Activated CD8-positive, alpha-beta T cell treated with anti-CD3 and anti-CD28 coated beads for 36 hours (primary cell): ENCODE measurements at regions not wholly inside any gene's neighbourhood (a gene's known extent, or its start where the extent isn't known, plus 50 kb on each side); places are given as distances from the start of the nearest gene placed in this dataset.

ENCODE experiments used
- ATAC-seq: fragments of 200-7000 bp; cut with Tn5 transposase; one replicate; pipeline ENCODE4 v1.10.0; 2021; ENCODE audit warnings: mild to moderate bottlenecking, moderate library complexity
- CTCF ChIA-PET: fragments of 350-600 bp; sonication (Branson Sonifier 250); formaldehyde crosslinking; loops from one replicate; lab custom pipeline; 2021; ENCODE audit warnings: antibody characterized with exemption; lab: Charles Lee
- POLR2A ChIA-PET: fragments of 350-600 bp; sonication (Branson Sonifier 250); formaldehyde crosslinking; loops from one replicate; lab custom pipeline; 2021; ENCODE audit warnings: antibody characterized with exemption; lab: Charles Lee
- DNase-seq: peaks from one replicate; pipeline ENCODE4 v3.0.0-alpha.2; 2020
- H3K27ac Mint-ChIP-seq: one replicate; pipeline ENCODE4 v1.8.0; 2021; ENCODE audit warnings: mild to moderate bottlenecking, mixed read lengths
- H3K27me3 Mint-ChIP-seq: one replicate; pipeline ENCODE4 v1.8.0; 2021; ENCODE audit warnings: mixed read lengths
- H3K36me3 Mint-ChIP-seq: one replicate; pipeline ENCODE4 v1.8.0; 2021; ENCODE audit warnings: low read depth, mixed read lengths
- H3K4me1 Mint-ChIP-seq: one replicate; pipeline ENCODE4 v1.8.0; 2021; ENCODE audit warnings: low read depth, mixed read lengths
- H3K4me3 Mint-ChIP-seq: one replicate; pipeline ENCODE4 v1.8.0; 2021; ENCODE audit warnings: mild to moderate bottlenecking, moderate library complexity, mixed read lengths
- H3K9me3 Mint-ChIP-seq: one replicate; pipeline ENCODE4 v1.8.0; 2021; ENCODE audit warnings: mixed read lengths
- intact Hi-C: fragments of 100-400 bp; cut with micrococcal nuclease; formaldehyde crosslinking; loops from one replicate; pipeline ENCODE4 v1.10.0; 2022
- TF ChIP-seq, protein P1 (sequence below): fragments of 200-600 bp; IDR thresholded peaks from one replicate; pipeline ENCODE4 v1.8.0; 2022; ENCODE audit warnings: antibody characterized with exemption, mild to moderate bottlenecking

DNA sequence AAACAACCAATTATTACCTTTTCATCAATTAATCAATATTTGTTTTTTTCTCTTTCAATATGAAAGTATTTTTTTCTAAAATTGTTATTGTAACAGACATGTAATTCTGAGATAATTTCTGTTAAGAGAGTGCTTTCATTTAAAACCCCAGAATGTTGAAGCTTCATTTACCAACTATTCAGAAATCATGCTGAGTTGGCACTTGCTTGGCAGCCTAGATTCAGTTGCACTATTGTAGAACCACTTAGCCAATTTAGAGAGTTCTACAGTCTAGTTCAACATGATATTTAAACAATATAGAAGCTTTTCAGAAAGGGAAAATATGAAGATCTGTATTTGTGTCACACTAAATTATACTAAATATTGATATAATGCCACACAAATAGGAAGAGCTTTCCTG lies 56.1 kb upstream of the NKAIN2 start:
- intact Hi-C loops = no loop called here
- Mint-ChIP-seq H3K36me3 (no peaks in the 10 kb centered on the region), H3K4me1 (no peaks in the 10 kb centered on the region), H3K27ac (no peak overlapping the region), H3K27me3 (no peaks in the 10 kb centered on the region), H3K4me3 (no peak overlapping the region), H3K9me3 (peaks cover 2% of the 10 kb centered on the region)
- ChIA-PET POLR2A (no interaction called here), CTCF (no interaction called here)
- TF ChIP-seq, protein P1, sequence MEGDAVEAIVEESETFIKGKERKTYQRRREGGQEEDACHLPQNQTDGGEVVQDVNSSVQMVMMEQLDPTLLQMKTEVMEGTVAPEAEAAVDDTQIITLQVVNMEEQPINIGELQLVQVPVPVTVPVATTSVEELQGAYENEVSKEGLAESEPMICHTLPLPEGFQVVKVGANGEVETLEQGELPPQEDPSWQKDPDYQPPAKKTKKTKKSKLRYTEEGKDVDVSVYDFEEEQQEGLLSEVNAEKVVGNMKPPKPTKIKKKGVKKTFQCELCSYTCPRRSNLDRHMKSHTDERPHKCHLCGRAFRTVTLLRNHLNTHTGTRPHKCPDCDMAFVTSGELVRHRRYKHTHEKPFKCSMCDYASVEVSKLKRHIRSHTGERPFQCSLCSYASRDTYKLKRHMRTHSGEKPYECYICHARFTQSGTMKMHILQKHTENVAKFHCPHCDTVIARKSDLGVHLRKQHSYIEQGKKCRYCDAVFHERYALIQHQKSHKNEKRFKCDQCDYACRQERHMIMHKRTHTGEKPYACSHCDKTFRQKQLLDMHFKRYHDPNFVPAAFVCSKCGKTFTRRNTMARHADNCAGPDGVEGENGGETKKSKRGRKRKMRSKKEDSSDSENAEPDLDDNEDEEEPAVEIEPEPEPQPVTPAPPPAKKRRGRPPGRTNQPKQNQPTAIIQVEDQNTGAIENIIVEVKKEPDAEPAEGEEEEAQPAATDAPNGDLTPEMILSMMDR = no peak
- no peak for ATAC-seq
- no peak for DNase-seq

DNA sequence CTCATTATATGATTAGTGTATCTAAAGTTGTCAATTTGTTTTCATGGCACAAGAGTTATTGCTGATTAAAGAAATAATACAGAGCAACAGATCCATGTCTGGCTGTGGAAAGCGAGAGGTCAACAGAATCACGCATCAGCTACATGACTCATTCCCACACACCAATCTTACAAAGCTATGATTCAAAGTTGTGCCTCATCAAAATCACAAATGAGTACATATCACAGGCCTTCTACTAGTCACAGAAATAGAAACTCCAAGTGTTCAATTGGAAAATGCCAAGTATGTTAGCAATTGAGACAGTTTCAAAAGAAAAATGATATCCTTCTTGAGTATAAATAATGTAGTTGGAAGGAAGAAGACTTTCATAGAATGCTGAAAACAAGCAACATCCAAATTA lies 57.8 kb upstream of the NKAIN2 start:
- POLR2A ChIA-PET = no interaction called here
- H3K4me1 Mint-ChIP-seq = no peaks in the 10 kb centered on the region
- no peaks in the 10 kb centered on the region for H3K36me3 Mint-ChIP-seq
- no peak for DNase-seq
- H3K4me3 Mint-ChIP-seq = no peak overlapping the region
- no peaks in the 10 kb centered on the region for H3K27me3 Mint-ChIP-seq
- TF ChIP-seq, protein P1 = no peak
- no peak for ATAC-seq
- H3K9me3 Mint-ChIP-seq = no peaks in the 10 kb centered on the region
- intact Hi-C loops = no loop called here
- no peak overlapping the region for H3K27ac Mint-ChIP-seq
- CTCF ChIA-PET = no interaction called here

DNA sequence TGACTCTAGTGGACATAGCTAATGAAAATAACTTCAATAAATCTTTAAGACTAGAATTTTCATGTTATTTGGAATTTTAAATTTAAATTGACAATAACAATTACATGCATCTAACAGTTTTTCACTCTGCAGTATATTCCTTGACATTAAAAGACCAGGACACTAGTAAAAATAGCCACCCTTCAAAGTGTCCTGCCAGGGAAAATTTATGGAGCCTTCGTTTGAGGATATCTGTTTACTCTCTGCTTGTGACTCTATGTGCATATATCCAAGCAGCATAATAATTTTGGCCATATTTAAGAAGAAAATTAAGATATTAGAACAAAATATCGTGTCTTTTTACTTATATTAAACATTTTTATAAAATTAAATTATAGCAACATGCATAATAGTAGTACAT lies 58.8 kb upstream of the NKAIN2 start:
- POLR2A ChIA-PET = no interaction called here
- CTCF ChIA-PET = no interaction called here
- no peaks in the 10 kb centered on the region for H3K4me1 Mint-ChIP-seq
- H3K27ac Mint-ChIP-seq = no peak overlapping the region
- intact Hi-C loops = no loop called here
- H3K27me3 Mint-ChIP-seq = no peaks in the 10 kb centered on the region
- no peak overlapping the region for H3K4me3 Mint-ChIP-seq
- TF ChIP-seq, protein P1 = no peak
- ATAC-seq = no peak
- no peak for DNase-seq
- H3K36me3 Mint-ChIP-seq = no peaks in the 10 kb centered on the region
- H3K9me3 Mint-ChIP-seq = no peaks in the 10 kb centered on the region

DNA sequence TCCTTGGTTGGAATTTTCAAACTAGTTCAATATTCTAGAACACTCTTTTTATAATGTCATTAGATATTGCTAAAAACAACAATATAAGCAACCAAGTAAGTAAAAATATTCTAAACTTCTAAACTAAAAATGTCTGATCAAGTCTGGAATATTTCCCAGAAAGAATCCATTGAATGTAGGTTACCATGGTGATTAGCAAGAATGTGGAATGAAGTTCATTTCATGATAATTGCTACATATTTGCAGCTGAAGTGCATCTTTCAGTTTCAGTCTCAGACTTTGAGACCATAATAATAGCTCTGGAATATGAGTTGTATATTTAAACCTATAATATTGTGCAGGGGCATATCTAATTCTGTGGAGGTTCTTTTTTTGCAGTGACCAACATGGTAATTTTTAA lies 61.0 kb upstream of the NKAIN2 start:
- Mint-ChIP-seq H3K36me3 (no peaks in the 10 kb centered on the region), H3K27ac (no peak overlapping the region), H3K4me3 (no peak overlapping the region), H3K9me3 (no peaks in the 10 kb centered on the region), H3K4me1 (no peaks in the 10 kb centered on the region), H3K27me3 (no peaks in the 10 kb centered on the region)
- ATAC-seq (no peak), DNase-seq (no peak)
- intact Hi-C loops = no loop called here
- ChIA-PET CTCF (interaction anchor here (0.9 kb wide), 1 partner anchor 326 kb away, joined by 3 read pairs; no protein-coding TSS in a partner anchor), POLR2A (no interaction called here)
- TF ChIP-seq, protein P1 = no peak

DNA sequence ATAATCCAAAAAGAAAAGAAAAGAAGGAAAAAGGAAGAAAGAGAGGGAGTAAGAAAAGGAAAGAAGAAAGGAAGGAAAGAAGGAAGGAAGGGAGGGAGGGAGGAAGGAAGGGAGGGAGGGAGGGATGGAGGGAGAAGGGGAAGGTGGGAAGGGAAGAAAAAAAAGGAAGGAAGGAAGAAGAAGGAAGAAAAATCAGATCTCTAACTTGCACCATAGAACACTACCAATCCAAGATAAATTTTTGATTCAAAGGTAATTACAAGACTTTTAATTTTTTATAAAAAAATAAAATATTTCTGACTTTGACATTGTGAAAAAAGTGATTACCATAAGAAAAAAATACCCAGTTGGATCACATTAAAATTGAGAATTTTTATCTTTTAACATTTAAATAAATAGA lies 70.5 kb upstream of the NKAIN2 start:
- ChIA-PET POLR2A (no interaction called here), CTCF (interaction anchor here (1.6 kb wide), 1 partner anchor 17 kb away, joined by 4 read pairs; no protein-coding TSS in a partner anchor)
- Mint-ChIP-seq H3K4me1 (no peaks in the 10 kb centered on the region), H3K4me3 (no peak overlapping the region), H3K27ac (no peak overlapping the region), H3K9me3 (peaks cover 1% of the 10 kb centered on the region), H3K36me3 (no peaks in the 10 kb centered on the region), H3K27me3 (no peaks in the 10 kb centered on the region)
- no peak for ATAC-seq
- TF ChIP-seq, protein P1 = no peak
- DNase-seq = no peak
- intact Hi-C loops = no loop called here
